ENCODE measurements at regions not wholly inside any gene's neighbourhood (a gene's known extent, or its start where the extent isn't known, plus 50 kb on each side); places are given as distances from the start of the nearest gene placed in this dataset.
A peak's percentile ranks its signal among the peaks of the same experiment; 100 is the strongest.
"Not testable (repeated sequence)": the region's sequence is repeated elsewhere in the genome, so short reads cannot be mapped to it uniquely, and the experiment has no call there.

GRCh38 chr21:41620982-41621381, 113.0 kb upstream of the TMPRSS2 start:
- Histone ChIP-seq H3K27ac (no peak overlapping the region), H3K4me1 (replicated peaks in 1 of 2) (no peaks in the 10 kb centered on the region), H3K4me3 (no peak overlapping the region)
- WGBS, 10 experiments: 0 to 100% (median 79%) methylated on average over 1 to 8 of the region's 8 CpGs
- in situ Hi-C loops (cut with MboI; ENCODE audit: low pct_unique_long_range_greater_than_20kb in 2 of 9, low sequenced_read_pairs in 9 of 9, unreplicated experiment in 9 of 9): loop anchor here in 8 of 9 experiments (25.0 kb wide), 3 partner anchors 166 to 491 kb away; no protein-coding TSS in a partner anchor
- no peak for ATAC-seq (replicated peaks in 6 of 8)

- 33 to 58% methylated on average over 3 to 4 of the region's 6 CpGs; no CpG with 5 or more reads in 8 of the 10 experiments for WGBS, 10 experiments
- H3K4me1 ChIP-seq (replicated peaks in 1 of 2): no peaks in the 10 kb centered on the region
- in situ Hi-C loops (cut with MboI; ENCODE audit: low pct_unique_long_range_greater_than_20kb in 2 of 9, low sequenced_read_pairs in 9 of 9, unreplicated experiment in 9 of 9): loop anchor here in 8 of 9 experiments (25.0 kb wide), 3 partner anchors 167 to 492 kb away; no protein-coding TSS in a partner anchor
- no peak for ATAC-seq (replicated peaks in 6 of 8)
- H3K27ac ChIP-seq: no peak overlapping the region
- no peak overlapping the region for H3K4me3 ChIP-seq
These were observed 112.6 kb upstream of the TMPRSS2 start for GRCh38 chr21:41620541-41620940.

- ATAC-seq (replicated peaks in 6 of 8): peak in 2 of 8 experiments; percentile 1
- Histone ChIP-seq H3K4me1 (replicated peaks in 1 of 2) (peaks cover 6 to 12% of the 10 kb centered on the region in 2 donors), H3K4me3 (no peak overlapping the region), H3K27ac (no peak overlapping the region)
- in situ Hi-C loops (cut with MboI; ENCODE audit: low pct_unique_long_range_greater_than_20kb in 2 of 9, low sequenced_read_pairs in 9 of 9, unreplicated experiment in 9 of 9): loop anchor here in 8 of 9 experiments (10.0 to 25.0 kb wide), 4 partner anchors 159 to 496 kb away; no protein-coding TSS in a partner anchor
- WGBS, 10 experiments: 8 to 97% (median 80%) methylated on average over 1 to 6 of the region's 8 CpGs; no CpG with 5 or more reads in 3 of the 10 experiments
These were observed 108.2 kb upstream of the TMPRSS2 start for GRCh38 chr21:41616031-41616591.

GRCh38 chr21:41615613-41616012, 107.7 kb upstream of the TMPRSS2 start:
- Histone ChIP-seq H3K27ac (no peak overlapping the region), H3K4me1 (replicated peaks in 1 of 2) (peaks cover 6 to 12% of the 10 kb centered on the region in 2 donors), H3K4me3 (no peak overlapping the region)
- peak in 3 of 8 experiments; percentile 17 to 54 (median 49) for ATAC-seq (replicated peaks in 6 of 8)
- WGBS, 10 experiments: 0 to 100% (median 83%) methylated on average over 1 of the region's 1 CpG; no CpG with 5 or more reads in 7 of the 10 experiments
- in situ Hi-C loops (cut with MboI; ENCODE audit: low pct_unique_long_range_greater_than_20kb in 2 of 9, low sequenced_read_pairs in 9 of 9, unreplicated experiment in 9 of 9): loop anchor here in 8 of 9 experiments (10.0 to 25.0 kb wide), 4 partner anchors 159 to 497 kb away; no protein-coding TSS in a partner anchor

GRCh38 chr21:41614511-41614910, 106.6 kb upstream of the TMPRSS2 start:
- no peak overlapping the region for H3K4me3 ChIP-seq
- H3K27ac ChIP-seq: no peak overlapping the region
- H3K4me1 ChIP-seq (replicated peaks in 1 of 2): peaks cover 6 to 12% of the 10 kb centered on the region in 2 donors
- in situ Hi-C loops (cut with MboI; ENCODE audit: low pct_unique_long_range_greater_than_20kb in 2 of 9, low sequenced_read_pairs in 9 of 9, unreplicated experiment in 9 of 9): loop anchor here in 8 of 9 experiments (10.0 to 25.0 kb wide), 4 partner anchors 160 to 498 kb away; no protein-coding TSS in a partner anchor
- no peak for ATAC-seq (replicated peaks in 6 of 8)
- WGBS, 10 experiments: 60 to 100% (median 66%) methylated on average over 2 to 4 of the region's 12 CpGs; no CpG with 5 or more reads in 5 of the 10 experiments

- H3K4me3 ChIP-seq: no peak overlapping the region
- peak in 1 of 8 experiments; percentile 4 for ATAC-seq (replicated peaks in 6 of 8)
- in situ Hi-C loops (cut with MboI; ENCODE audit: low pct_unique_long_range_greater_than_20kb in 2 of 9, low sequenced_read_pairs in 9 of 9, unreplicated experiment in 9 of 9): loop anchor here in 8 of 9 experiments (10.0 to 25.0 kb wide), 4 partner anchors 161 to 499 kb away; no protein-coding TSS in a partner anchor
- 57 to 100% (median 95%) methylated on average over 2 to 11 of the region's 19 CpGs; no CpG with 5 or more reads in 3 of the 10 experiments for WGBS, 10 experiments
- H3K27ac ChIP-seq: no peak overlapping the region
- H3K4me1 ChIP-seq (replicated peaks in 1 of 2): peaks cover 6 to 12% of the 10 kb centered on the region in 2 donors
These were observed 105.6 kb upstream of the TMPRSS2 start for GRCh38 chr21:41613533-41613909.

GRCh38 chr21:41612674-41613532, 104.9 kb upstream of the TMPRSS2 start:
- in situ Hi-C loops (cut with MboI; ENCODE audit: low pct_unique_long_range_greater_than_20kb in 2 of 9, low sequenced_read_pairs in 9 of 9, unreplicated experiment in 9 of 9): loop anchor here in 8 of 9 experiments (10.0 to 25.0 kb wide), 4 partner anchors 162 to 499 kb away; no protein-coding TSS in a partner anchor
- Histone ChIP-seq H3K4me3 (no peak overlapping the region), H3K4me1 (replicated peaks in 1 of 2) (peaks cover 6 to 12% of the 10 kb centered on the region in 2 donors), H3K27ac (no peak overlapping the region)
- peak; percentile 74 to 81 (median 80) for ATAC-seq (replicated peaks in 6 of 8)
- WGBS, 10 experiments: 0 to 84% (median 45%) methylated on average over 1 to 10 of the region's 21 CpGs; no CpG with 5 or more reads in 2 of the 10 experiments

- no peak overlapping the region for H3K27ac ChIP-seq
- peak in 3 of 8 experiments; percentile 1 to 17 (median 9) for ATAC-seq (replicated peaks in 6 of 8)
- in situ Hi-C loops (cut with MboI; ENCODE audit: low pct_unique_long_range_greater_than_20kb in 2 of 9, low sequenced_read_pairs in 9 of 9, unreplicated experiment in 9 of 9): loop anchor here in 8 of 9 experiments (10.0 to 25.0 kb wide), 4 partner anchors 163 to 500 kb away; no protein-coding TSS in a partner anchor
These were observed 104.1 kb upstream of the TMPRSS2 start for GRCh38 chr21:41611966-41612606.

GRCh38 chr21:41611441-41611840, 103.5 kb upstream of the TMPRSS2 start:
- WGBS, 10 experiments: 11 to 90% (median 75%) methylated on average over 1 to 4 of the region's 5 CpGs
- Histone ChIP-seq H3K27ac (no peak overlapping the region), H3K4me1 (replicated peaks in 1 of 2) (peaks cover 6 to 12% of the 10 kb centered on the region in 2 donors), H3K4me3 (no peak overlapping the region)
- ATAC-seq (replicated peaks in 6 of 8): no peak
- in situ Hi-C loops (cut with MboI; ENCODE audit: low pct_unique_long_range_greater_than_20kb in 2 of 9, low sequenced_read_pairs in 9 of 9, unreplicated experiment in 9 of 9): loop anchor here in 8 of 9 experiments (10.0 to 25.0 kb wide), 4 partner anchors 163 to 501 kb away; no protein-coding TSS in a partner anchor

More at GRCh38 chr21:41611966-41612606, 104.1 kb upstream of the TMPRSS2 start:
- Histone ChIP-seq H3K4me1 (replicated peaks in 1 of 2) (peaks cover 6 to 12% of the 10 kb centered on the region in 2 donors), H3K4me3 (no peak overlapping the region)
- 0 to 100% (median 58%) methylated on average over 1 to 7 of the region's 10 CpGs; no CpG with 5 or more reads in 4 of the 10 experiments for WGBS, 10 experiments

- WGBS, 10 experiments: 63 to 98% (median 90%) methylated on average over 3 to 10 of the region's 12 CpGs; no CpG with 5 or more reads in 1 of the 10 experiments
- peaks cover 6 to 12% of the 10 kb centered on the region in 2 donors for H3K4me1 ChIP-seq (replicated peaks in 1 of 2)
- H3K4me3 ChIP-seq; ATAC-seq (replicated peaks in 6 of 8); H3K27ac ChIP-seq: not testable (repeated sequence)
- in situ Hi-C loops (cut with MboI; ENCODE audit: low pct_unique_long_range_greater_than_20kb in 2 of 9, low sequenced_read_pairs in 9 of 9, unreplicated experiment in 9 of 9): loop anchor here in 8 of 9 experiments (10.0 to 25.0 kb wide), 4 partner anchors 164 to 502 kb away; no protein-coding TSS in a partner anchor
These were observed 102.8 kb upstream of the TMPRSS2 start for GRCh38 chr21:41610840-41611115.

- in situ Hi-C loops (cut with MboI; ENCODE audit: low pct_unique_long_range_greater_than_20kb in 2 of 9, low sequenced_read_pairs in 9 of 9, unreplicated experiment in 9 of 9): loop anchor here in 8 of 9 experiments (10.0 to 25.0 kb wide), 4 partner anchors 165 to 502 kb away; no protein-coding TSS in a partner anchor
- Histone ChIP-seq H3K27ac (no peak overlapping the region), H3K4me3 (no peak overlapping the region), H3K4me1 (replicated peaks in 1 of 2) (peaks cover 6 to 12% of the 10 kb centered on the region in 2 donors)
- 19 to 100% (median 55%) methylated on average over 1 to 13 of the region's 20 CpGs for WGBS, 10 experiments
- ATAC-seq (replicated peaks in 6 of 8): peak in 7 of 8 experiments; percentile 4 to 66 (median 31)
These were observed 102.3 kb upstream of the TMPRSS2 start for GRCh38 chr21:41610042-41610839.

Data from motor neuron (in vitro differentiated cells).